ENCODE measurements at regions not wholly inside any gene's neighbourhood (a gene's known extent, or its start where the extent isn't known, plus 50 kb on each side); places are given as distances from the start of the nearest gene placed in this dataset.

DNA sequence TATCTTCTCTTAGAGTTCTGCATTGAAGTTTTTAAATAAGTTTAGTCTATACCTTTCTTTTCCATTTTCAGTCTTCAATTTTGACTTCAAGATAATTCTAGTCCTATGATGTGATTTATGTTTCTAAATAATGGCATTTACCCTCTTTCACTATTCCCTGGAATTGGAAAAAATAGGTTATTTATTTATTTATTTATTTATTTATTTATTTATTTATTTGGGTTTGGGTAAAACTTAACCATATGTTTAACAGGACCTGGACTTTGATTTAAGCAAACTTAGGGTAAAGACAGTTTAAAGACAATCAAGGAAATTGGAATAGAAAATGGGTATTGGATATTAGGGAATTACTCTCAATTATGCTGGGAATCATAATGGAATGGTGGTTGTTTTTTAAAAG is 182.1 kb downstream of the RPIA start:
- H4K20me1 ChIP-seq (replicated peaks; ENCODE audit: insufficient read depth) = no peaks in the 10 kb centered on the region
- no peak overlapping the region for H2AFZ ChIP-seq
- no peaks in the 10 kb centered on the region for H3K27me3 ChIP-seq (ENCODE audit: insufficient read depth)
- no peak overlapping the region for H3K27ac ChIP-seq (ENCODE audit: low read depth)
- peaks cover 4% of the 10 kb centered on the region for H3K4me1 ChIP-seq (ENCODE audit: insufficient read depth)
- ATAC-seq = no peak
- no peaks in the 10 kb centered on the region for H3K36me3 ChIP-seq (ENCODE audit: insufficient read depth)
- TF ChIP-seq ZNF331 (CRISPR knock-in tag; IDR thresholded peaks at IDR 0.05; ENCODE audit: low read depth) = no peak
- TF ChIP-seq, protein P1, sequence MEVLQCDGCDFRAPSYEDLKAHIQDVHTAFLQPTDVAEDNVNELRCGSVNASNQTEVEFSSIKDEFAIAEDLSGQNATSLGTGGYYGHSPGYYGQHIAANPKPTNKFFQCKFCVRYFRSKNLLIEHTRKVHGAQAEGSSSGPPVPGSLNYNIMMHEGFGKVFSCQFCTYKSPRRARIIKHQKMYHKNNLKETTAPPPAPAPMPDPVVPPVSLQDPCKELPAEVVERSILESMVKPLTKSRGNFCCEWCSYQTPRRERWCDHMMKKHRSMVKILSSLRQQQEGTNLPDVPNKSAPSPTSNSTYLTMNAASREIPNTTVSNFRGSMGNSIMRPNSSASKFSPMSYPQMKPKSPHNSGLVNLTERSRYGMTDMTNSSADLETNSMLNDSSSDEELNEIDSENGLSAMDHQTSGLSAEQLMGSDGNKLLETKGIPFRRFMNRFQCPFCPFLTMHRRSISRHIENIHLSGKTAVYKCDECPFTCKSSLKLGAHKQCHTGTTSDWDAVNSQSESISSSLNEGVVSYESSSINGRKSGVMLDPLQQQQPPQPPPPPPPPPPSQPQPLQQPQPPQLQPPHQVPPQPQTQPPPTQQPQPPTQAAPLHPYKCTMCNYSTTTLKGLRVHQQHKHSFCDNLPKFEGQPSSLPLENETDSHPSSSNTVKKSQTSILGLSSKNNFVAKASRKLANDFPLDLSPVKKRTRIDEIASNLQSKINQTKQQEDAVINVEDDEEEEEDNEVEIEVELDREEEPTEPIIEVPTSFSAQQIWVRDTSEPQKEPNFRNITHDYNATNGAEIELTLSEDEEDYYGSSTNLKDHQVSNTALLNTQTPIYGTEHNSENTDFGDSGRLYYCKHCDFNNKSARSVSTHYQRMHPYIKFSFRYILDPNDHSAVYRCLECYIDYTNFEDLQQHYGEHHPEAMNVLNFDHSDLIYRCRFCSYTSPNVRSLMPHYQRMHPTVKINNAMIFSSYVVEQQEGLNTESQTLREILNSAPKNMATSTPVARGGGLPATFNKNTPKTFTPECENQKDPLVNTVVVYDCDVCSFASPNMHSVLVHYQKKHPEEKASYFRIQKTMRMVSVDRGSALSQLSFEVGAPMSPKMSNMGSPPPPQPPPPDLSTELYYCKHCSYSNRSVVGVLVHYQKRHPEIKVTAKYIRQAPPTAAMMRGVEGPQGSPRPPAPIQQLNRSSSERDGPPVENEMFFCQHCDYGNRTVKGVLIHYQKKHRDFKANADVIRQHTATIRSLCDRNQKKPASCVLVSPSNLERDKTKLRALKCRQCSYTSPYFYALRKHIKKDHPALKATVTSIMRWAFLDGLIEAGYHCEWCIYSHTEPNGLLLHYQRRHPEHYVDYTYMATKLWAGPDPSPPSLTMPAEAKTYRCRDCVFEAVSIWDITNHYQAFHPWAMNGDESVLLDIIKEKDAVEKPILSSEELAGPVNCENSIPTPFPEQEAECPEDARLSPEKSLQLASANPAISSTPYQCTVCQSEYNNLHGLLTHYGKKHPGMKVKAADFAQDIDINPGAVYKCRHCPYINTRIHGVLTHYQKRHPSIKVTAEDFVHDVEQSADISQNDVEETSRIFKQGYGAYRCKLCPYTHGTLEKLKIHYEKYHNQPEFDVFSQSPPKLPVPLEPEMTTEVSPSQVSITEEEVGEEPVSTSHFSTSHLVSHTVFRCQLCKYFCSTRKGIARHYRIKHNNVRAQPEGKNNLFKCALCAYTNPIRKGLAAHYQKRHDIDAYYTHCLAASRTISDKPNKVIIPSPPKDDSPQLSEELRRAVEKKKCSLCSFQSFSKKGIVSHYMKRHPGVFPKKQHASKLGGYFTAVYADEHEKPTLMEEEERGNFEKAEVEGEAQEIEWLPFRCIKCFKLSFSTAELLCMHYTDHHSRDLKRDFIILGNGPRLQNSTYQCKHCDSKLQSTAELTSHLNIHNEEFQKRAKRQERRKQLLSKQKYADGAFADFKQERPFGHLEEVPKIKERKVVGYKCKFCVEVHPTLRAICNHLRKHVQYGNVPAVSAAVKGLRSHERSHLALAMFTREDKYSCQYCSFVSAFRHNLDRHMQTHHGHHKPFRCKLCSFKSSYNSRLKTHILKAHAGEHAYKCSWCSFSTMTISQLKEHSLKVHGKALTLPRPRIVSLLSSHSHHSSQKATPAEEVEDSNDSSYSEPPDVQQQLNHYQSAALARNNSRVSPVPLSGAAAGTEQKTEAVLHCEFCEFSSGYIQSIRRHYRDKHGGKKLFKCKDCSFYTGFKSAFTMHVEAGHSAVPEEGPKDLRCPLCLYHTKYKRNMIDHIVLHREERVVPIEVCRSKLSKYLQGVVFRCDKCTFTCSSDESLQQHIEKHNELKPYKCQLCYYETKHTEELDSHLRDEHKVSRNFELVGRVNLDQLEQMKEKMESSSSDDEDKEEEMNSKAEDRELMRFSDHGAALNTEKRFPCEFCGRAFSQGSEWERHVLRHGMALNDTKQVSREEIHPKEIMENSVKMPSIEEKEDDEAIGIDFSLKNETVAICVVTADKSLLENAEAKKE (CRISPR knock-in tag; IDR thresholded peaks at IDR 0.05) = no peak
- TF ChIP-seq, protein P2, sequence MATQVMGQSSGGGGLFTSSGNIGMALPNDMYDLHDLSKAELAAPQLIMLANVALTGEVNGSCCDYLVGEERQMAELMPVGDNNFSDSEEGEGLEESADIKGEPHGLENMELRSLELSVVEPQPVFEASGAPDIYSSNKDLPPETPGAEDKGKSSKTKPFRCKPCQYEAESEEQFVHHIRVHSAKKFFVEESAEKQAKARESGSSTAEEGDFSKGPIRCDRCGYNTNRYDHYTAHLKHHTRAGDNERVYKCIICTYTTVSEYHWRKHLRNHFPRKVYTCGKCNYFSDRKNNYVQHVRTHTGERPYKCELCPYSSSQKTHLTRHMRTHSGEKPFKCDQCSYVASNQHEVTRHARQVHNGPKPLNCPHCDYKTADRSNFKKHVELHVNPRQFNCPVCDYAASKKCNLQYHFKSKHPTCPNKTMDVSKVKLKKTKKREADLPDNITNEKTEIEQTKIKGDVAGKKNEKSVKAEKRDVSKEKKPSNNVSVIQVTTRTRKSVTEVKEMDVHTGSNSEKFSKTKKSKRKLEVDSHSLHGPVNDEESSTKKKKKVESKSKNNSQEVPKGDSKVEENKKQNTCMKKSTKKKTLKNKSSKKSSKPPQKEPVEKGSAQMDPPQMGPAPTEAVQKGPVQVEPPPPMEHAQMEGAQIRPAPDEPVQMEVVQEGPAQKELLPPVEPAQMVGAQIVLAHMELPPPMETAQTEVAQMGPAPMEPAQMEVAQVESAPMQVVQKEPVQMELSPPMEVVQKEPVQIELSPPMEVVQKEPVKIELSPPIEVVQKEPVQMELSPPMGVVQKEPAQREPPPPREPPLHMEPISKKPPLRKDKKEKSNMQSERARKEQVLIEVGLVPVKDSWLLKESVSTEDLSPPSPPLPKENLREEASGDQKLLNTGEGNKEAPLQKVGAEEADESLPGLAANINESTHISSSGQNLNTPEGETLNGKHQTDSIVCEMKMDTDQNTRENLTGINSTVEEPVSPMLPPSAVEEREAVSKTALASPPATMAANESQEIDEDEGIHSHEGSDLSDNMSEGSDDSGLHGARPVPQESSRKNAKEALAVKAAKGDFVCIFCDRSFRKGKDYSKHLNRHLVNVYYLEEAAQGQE (IDR thresholded peaks at IDR 0.05; ENCODE audit: unreplicated experiment) = no peak
- TF ChIP-seq, protein P3, sequence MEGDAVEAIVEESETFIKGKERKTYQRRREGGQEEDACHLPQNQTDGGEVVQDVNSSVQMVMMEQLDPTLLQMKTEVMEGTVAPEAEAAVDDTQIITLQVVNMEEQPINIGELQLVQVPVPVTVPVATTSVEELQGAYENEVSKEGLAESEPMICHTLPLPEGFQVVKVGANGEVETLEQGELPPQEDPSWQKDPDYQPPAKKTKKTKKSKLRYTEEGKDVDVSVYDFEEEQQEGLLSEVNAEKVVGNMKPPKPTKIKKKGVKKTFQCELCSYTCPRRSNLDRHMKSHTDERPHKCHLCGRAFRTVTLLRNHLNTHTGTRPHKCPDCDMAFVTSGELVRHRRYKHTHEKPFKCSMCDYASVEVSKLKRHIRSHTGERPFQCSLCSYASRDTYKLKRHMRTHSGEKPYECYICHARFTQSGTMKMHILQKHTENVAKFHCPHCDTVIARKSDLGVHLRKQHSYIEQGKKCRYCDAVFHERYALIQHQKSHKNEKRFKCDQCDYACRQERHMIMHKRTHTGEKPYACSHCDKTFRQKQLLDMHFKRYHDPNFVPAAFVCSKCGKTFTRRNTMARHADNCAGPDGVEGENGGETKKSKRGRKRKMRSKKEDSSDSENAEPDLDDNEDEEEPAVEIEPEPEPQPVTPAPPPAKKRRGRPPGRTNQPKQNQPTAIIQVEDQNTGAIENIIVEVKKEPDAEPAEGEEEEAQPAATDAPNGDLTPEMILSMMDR (conservative IDR thresholded peaks at IDR 0.05; ENCODE audit: low read depth in 2 of 2) = no peak
- TF ChIP-seq ZNF114 (CRISPR knock-in tag; IDR thresholded peaks at IDR 0.05) = no peak
- no peak for TF ChIP-seq NANOG (IDR thresholded peaks at IDR 0.05; ENCODE audit: borderline replicate concordance)
- TF ChIP-seq, protein P4, sequence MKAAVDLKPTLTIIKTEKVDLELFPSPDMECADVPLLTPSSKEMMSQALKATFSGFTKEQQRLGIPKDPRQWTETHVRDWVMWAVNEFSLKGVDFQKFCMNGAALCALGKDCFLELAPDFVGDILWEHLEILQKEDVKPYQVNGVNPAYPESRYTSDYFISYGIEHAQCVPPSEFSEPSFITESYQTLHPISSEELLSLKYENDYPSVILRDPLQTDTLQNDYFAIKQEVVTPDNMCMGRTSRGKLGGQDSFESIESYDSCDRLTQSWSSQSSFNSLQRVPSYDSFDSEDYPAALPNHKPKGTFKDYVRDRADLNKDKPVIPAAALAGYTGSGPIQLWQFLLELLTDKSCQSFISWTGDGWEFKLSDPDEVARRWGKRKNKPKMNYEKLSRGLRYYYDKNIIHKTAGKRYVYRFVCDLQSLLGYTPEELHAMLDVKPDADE (IDR thresholded peaks at IDR 0.05) = no peak
- TF ChIP-seq EZH2phosphoT487 (IDR thresholded peaks at IDR 0.05; ENCODE audit: unreplicated experiment) = no peak
- no peak for TF ChIP-seq STAT1 (IDR thresholded peaks at IDR 0.05; ENCODE audit: unreplicated experiment)
- no peak for TF ChIP-seq JUNB (IDR thresholded peaks at IDR 0.05; ENCODE audit: unreplicated experiment)
- no peak for TF ChIP-seq CREB1 (CRISPR knock-in tag; IDR thresholded peaks at IDR 0.05; ENCODE audit: low read depth)
- TF ChIP-seq POLR2AphosphoS5 (IDR thresholded peaks at IDR 0.05; ENCODE audit: low read depth) = no peak
- no peak for TF ChIP-seq EZH2 (IDR thresholded peaks at IDR 0.05; ENCODE audit: low read depth, unreplicated experiment)
- DNase-seq (ENCODE audit: low spot score) = no peak
- Mint-ChIP-seq H3K4me1 (peaks cover 7% of the 10 kb centered on the region; the same call in 2 of the 3 replicates), H3K9me3 (no peaks in the 10 kb centered on the region), H3K36me3 (ENCODE audit: low read depth) (no peaks in the 10 kb centered on the region), H3K4me3 (no peak overlapping the region), H3K27me3 (ENCODE audit: insufficient read depth, low read depth, poor library complexity) (no peaks in the 10 kb centered on the region), H3K27ac (no peak overlapping the region)
- no peak overlapping the region for H3K4me2 ChIP-seq
- H3K4me3 ChIP-seq = no peak overlapping the region
- no peaks in the 10 kb centered on the region for H3K9me2 ChIP-seq (ENCODE audit: insufficient read depth)
- H3K79me2 ChIP-seq (replicated peaks; ENCODE audit: insufficient read depth) = no peaks in the 10 kb centered on the region
- no peaks in the 10 kb centered on the region for H3F3A ChIP-seq (replicated peaks; ENCODE audit: low read depth)
